ENCODE measurements at regions not wholly inside any gene's neighbourhood (a gene's known extent, or its start where the extent isn't known, plus 50 kb on each side); places are given as distances from the start of the nearest gene placed in this dataset.

DNA sequence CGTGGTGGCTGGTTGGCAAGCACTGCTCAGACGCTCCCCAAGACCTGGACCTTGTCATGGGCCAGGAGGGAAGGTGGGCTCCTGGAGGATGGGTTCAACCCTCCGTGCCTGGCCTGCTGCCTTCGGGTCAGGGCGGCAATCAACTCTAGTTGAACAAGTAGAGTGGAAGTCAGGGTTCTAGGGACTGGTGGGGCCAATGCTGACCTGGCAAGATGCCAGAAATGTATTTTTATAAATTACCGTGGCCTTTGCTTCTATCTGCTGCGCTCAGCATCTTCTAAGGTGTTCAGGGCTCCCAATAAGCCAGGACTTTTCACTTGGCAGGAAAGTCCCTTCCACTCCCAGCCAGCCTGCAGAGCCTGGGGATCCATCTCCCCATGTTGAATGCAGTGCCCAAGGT is 207.1 kb upstream of the N4BP1 start:
- DNase-seq: no peak

DNA sequence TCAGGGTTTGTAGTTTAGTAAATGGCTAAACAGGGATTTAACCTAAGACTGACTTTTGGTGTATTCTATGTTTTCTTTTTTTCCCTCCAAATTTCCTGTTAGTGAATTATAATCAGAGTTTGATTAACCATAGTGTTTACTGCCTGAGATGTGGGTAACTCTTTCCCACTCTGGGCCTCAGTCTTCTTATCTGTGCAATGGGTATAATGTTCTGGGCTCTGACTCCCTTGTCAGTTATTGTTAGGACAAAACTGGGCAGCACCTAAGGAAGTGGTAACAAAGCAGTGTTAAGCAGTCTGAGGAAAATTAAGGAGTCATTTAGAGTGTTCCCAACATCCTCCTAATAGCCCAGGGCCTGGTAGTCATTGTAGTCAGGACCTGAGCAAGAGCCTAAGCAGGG is 206.4 kb upstream of the N4BP1 start:
- DNase-seq: no peak

DNA sequence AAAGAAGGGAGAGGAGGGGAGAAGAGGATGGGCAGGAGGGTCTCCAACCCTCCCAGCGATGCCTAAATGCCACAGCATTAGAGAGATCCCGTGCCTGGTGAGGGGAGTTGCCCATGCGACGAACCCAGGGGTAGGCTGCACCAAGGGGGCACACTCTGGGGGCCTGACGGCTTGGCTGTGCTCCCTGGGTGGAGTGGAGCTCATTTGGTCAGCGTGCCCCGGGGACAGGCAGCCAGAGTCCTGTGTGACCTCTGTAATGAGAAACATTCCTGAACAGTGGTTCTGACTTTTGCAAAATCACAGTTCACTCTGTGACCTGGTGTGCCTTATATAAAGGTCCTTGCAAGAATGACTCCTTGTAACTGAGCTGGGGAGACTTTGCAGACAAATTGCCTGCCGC is 205.0 kb upstream of the N4BP1 start:
- DNase-seq: no peak

DNA sequence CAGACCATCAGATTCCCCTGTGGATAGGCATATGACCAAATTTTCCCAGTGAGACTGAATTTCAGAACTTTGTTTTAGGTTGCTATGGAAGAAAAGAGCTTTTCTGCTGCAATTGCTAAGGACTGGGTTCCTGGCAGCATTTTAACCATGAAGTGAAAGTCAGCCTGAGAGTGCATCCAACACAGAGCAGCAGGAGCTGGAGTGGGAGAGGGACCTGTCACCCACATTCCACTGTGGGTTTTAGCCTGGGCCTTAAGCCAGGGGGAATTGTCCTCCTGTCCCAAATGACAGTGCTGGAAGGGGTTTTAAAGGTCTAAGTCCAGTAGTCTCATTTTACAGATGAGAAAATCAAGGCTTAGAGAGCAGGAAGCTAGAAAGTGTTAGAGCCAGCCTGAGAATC is 203.5 kb upstream of the N4BP1 start:
- no peak for DNase-seq

DNA sequence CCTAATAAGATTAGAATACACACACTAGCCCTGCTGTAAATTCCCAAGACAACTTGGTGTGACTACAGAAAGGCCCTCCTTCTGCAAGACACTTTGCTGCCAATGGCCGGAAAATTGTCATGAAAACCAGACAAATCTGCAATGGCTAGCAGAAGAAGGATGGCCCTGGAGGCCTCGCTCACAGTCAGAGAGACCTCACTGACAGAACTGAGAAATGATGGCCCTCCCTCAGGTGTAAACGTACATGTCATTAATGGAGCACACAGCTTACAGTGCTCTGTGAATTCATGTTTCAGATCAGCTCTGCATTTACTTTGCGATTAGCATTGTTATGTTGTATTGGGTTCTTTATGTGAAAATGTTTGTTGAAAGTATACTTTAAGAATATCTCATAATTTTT is 202.9 kb upstream of the N4BP1 start:
- no peak for DNase-seq

DNA sequence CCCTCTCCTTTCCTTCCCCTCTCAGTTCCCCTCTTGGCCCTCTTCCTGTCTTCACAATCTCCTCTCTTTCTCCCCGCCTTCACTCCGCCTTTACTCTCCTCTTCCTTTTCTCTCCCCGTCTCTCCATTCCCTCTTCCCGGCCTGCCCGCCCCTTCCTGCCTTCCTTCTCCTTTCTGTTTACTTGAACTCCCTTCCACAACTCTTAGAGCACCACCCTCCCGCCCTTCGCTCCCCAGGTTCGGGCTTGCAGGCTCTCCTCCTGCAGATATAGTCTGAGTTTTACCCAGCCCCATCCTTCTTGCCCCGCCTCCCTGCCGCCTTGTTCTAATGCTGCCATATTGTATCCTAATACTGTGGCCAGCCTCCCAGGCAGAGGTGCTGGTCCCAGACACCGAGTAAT is 201.5 kb upstream of the N4BP1 start:
- DNase-seq: no peak

DNA sequence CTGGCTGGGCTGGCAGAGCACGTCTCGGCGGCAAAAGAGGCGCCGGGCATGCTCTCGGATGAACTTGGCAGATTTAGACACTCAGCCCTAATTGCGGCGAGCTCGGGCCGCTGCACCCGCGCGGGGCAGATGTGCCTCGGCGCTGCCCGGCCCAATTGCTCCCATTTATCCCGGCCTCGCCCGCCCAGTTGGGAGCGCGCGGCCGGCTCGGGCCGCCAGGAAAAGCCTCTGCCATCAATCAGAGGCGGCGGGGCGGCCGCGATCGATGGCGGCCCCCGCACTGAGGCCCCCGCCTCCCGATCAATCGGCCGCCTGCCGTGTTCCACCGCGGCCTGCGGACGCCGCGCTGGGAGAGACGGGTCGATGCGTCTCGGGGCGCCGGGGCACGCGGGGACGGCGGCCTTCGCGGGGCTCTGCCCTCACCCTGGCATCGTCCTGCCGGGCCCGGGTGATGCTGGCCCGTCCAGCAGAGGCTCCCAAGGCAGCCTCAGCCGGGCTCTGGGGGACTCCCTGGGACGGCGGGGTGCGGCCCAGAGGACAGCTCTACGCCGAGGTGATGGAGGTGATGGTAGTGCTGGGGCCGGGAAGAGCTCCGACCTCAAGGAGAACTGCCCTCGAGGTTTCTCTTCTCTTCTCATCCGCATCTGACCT is 200.9 kb upstream of the N4BP1 start:
- DNase-seq: no peak

DNA sequence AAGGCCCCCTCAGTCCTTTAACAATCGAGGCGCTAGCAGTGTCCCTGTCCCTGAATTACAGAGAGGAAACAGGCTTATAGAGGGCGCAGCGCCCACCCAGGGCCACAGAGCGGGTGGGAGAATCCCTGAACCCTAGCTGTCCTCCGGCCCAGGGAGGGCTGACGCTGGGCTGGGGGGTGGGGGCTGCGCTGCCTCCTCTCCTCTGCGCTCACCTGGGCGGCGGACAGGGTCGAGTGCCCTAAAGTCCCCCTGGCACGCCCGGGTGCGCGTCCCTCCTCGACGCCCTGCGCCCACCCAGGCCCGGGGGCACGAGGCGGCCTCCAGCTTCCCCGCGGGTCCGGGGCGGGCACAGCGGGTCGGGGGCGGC is 200.4 kb upstream of the N4BP1 start:
- no peak for DNase-seq

DNA sequence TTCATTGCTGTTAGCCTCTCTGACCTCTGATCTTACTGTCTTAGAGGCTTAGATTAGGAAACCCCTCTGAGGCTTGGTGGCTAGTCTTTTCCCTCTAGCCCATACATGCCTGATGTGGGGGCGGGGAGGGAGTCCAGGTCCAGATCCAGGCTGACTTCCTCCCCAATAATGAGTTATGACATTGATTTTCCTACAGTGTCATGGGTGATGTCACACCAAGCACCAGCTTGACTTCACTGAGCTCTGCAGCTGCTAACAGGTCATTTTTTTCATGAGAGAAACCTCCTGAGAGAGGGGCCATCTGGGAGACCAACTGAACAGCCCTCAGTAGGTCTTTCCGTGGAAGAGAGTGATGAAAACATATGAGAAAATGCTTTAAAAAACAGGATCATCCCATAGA is 180.2 kb upstream of the N4BP1 start:
- no peak for DNase-seq

DNA sequence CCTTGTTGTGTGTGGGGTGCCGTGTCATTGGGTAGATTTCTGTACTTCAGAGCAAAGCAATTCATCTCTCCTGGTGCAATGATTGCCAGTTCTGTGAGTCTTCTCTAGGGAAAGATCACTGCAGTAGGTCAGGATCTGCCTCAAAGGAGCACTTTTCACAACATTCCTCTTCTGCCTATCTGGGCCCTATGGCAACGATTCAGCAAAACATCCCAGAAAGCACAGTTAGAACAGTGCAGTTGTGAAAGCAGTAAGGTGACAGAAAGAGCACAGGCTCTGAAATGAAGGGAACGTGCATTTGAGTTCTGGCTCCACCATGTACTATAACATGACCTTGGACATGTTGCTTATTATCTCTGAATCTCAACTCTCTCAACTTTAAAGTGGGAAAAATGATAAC is 178.5 kb upstream of the N4BP1 start:
- no peak for DNase-seq

DNA sequence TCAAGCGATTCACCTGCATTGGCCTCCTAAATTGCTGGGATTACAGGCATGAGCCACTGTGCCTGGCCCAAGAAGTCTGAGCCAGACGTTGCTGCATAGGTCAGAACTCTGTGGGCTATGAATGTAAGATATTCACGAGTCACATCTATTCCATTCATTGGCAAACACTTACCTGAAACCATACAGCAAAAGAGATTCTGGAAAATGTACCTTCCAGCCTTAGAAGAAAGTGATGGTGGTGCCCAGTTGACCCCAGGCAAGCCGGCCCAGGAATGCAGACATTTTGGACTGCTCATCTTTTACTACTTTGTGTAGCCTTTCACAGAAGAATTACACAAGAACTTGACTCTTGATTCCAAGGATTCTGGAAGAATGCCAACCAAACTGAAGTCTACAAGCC is 135.6 kb upstream of the N4BP1 start:
- no peak for DNase-seq

DNA sequence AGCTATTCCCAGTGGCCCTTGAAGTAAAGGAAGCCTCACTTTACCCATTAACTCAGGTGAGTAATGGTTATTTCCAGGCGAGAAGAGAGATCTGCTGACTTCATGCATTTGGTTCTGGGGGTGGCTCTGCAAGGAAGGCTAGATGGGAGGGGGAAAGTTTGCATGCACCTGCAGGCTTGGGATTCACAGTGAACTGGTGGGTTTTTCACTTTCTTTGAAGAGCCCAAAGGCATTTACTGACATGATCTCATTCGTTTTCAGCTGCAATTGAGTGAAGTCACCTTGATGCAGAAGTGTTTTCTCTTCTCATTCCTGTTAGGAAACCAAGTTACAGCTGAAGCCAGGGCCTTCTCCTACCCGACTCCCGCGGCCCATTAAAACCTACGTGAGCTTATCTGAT is 131.0 kb upstream of the N4BP1 start:
- DNase-seq: no peak

DNA sequence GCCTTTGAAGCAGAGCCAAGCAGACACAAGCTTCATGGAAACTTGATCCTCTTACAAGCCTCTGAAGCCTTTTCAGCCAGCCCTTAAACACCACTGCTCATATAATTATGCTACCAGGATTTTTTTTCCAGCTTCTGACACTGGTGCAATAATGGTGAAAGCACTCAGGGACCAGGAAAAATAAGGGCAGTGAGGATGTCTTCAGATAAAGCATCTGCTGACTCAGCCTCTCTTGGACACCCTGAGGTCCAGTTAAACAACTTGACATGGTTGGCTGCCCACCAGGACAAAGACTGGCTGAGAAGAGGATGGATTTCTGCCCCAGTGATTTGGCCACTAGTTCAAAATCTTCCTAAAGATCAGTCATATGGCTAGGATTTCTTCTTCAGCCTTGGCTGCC is 124.2 kb upstream of the N4BP1 start:
- DNase-seq: no peak

DNA sequence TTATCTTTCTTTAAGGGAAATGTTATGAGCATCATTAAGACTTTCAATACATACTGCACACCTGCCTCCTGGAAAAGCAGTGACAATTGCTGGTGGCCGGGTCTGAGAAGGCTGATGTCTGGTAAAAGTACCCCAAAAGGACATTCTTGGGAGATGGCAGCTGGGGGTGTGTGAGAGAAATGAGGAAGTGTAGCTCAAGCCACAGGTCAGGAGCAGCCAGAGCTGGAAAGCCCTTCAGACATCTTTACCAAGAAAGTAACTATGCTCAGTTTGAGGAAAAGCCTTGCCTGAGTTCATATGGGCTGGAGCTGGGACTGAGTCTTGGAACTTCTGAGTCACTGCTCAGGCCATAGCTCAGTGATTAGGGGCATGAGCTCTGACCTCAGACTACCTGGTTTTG is 94.7 kb upstream of the N4BP1 start:
- DNase-seq: no peak

DNA sequence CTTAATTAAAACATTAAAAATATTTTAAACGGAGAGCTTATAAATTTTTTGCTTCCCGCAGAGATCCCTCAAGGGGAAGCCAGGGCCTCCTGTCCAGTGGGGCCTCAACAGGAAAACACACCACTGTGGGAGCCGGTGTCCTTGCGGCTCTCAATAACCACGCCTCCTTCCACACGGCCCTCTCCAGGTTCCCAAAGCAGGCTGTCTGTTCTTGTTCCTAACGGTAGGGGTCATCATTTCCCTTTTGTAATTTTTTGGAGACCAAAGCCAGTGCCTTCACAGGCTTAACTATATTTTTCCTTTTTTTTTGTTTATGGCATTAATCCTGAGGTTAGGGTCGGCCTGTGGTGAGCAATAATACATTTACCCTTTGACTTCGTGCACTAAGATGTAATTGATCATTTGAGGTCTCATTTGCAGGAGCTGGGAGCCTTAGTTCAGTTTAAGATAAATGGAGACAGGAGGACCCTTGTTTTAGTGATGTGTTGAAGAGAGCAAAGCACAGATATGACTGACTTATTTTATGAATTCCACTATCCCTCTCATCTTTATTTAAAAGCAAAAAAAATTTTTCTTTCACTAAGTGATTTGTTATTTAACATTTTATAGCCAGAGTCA is 77.5 kb upstream of the N4BP1 start:
- peak; percentile 27 to 80 for DNase-seq

DNA sequence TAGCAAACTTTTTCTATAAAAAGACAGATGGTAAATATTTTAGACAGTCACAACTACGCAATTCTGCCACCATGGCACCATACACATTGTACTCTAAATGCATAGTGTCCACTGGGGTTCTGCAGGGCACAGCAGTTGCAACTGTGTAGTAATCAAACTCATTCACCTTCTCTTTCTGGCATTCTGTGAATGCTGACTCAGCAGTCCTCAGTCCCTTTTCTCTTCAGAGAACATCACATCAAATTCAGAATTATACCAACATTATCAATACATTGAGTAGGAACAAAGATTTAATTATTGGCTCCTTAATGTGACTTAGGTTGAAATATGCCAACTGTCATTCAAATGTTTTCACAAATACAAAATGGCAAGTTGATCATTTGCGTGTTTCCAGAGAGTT is 74.2 kb upstream of the N4BP1 start:
- no peak for DNase-seq

DNA sequence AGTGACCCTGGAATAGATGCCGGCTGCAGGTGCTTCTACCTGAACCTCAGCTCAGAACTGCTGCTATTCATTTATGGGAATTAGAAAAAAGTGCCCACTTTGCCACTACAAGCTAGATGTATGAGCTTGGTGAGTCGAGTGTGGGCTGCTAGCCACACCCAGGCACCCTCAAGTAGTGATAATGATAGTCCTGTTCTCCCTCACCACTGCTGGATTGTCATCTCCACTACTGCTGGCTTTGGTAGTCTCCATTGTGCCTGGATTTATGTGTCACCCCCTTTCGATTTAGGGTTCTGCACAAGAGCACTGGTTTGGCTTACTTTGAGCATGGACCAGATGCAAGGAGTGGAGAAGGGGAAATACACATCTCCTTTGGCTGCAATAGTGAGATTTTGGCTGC is 73.0 kb upstream of the N4BP1 start:
- no peak for DNase-seq

DNA sequence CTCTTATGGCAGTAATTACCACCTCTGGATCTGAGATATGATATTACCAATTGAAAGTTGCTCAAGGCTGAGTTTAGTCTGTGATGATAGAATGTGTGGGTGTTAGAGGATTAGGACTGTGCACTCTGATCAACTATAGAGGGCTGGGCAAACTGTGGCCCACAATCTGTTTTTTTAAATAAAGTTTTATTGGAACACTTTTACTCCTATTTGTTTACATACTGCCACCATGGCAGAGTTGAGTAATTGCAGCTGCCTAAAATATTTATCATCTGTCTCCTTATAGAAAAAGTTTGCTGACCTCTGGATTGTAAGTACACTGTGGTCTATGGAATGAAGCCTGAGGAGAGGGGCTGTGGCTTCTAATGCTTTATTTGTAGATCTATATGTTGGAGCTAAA is 71.5 kb upstream of the N4BP1 start:
- no peak for DNase-seq

DNA sequence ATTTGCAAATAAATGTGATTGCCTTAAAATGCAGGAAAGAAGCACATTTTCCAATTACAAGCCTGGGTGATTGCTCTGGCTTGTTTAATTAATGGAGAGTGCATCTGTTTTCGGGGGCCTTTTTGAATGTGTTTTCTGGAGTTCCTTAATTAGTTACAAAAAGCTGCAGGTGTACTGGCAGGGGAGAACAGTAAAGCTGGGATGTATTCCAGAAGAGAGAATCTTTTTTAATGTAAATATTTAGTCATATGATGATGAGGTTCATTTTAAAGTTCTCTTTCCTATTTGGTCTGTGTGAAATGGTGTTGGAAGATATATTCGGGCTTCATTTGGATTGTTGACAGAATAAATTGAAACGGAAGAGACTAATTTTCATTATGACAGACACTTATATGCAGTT is 70.9 kb upstream of the N4BP1 start:
- DNase-seq: no peak

DNA sequence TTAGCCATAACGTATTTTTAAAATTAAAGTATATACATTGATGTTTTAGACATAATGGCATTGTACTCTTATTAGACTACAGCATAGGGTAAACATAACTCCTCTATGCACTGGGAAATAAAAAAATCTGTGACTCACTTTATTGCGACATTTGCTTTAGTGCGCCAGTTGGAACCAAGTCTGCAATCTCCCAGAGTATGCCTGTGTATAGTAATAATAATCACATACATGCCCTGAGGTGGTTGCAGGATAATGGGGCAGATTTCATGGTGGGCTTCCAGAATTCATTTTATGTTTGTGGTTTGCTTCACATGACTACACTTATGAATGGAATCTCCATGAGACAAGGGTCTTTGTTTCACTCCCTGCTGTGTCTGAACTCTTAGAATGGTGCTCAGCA is 66.9 kb upstream of the N4BP1 start:
- DNase-seq: no peak

DNA sequence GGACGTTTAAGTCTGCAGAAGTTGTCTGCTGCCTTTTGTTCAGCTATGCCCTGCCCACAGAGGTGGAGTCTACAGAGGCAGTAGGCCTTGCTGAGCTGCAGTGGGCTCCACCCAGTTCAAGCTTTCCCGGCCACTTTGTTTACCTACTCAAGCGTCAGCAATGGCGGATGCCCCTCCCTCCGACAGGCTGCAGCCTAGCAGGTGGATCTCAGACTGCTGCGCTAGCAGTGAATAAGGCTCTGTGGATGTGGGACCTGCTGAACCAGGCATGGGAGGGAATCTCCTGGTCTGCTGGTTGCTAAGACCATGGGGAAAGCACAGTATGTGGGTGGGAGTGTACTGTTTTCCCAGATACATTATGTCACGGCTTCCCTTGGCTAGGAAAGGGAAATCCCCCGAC is 58.2 kb upstream of the N4BP1 start:
- peak in 1 of 2 experiments; percentile 40 for DNase-seq

DNA sequence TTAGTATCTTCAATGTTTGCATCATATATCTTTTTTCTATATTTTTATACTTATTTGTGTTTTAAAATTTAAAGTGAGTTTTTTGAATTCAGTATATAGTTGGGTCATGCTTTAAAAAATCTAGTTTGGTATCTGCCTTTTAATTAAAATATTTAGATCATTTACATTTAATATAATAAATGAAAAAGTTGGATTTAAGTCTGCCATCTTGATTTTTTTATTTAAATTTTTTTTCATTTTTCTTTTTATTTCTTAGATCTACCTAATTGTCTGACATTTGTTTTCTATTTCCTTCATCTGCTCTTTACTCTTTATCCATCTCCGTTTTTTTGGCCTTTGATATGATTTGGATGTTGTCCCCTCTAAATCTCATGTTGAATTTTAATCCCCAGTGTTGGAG is 50.0 kb upstream of the N4BP1 start:
- DNase-seq: no peak
